ENCODE measurements at regions not wholly inside any gene's neighbourhood (a gene's known extent, or its start where the extent isn't known, plus 50 kb on each side); places are given as distances from the start of the nearest gene placed in this dataset.
"Not testable (repeated sequence)": the region's sequence is repeated elsewhere in the genome, so short reads cannot be mapped to it uniquely, and the experiment has no call there.

DNA sequence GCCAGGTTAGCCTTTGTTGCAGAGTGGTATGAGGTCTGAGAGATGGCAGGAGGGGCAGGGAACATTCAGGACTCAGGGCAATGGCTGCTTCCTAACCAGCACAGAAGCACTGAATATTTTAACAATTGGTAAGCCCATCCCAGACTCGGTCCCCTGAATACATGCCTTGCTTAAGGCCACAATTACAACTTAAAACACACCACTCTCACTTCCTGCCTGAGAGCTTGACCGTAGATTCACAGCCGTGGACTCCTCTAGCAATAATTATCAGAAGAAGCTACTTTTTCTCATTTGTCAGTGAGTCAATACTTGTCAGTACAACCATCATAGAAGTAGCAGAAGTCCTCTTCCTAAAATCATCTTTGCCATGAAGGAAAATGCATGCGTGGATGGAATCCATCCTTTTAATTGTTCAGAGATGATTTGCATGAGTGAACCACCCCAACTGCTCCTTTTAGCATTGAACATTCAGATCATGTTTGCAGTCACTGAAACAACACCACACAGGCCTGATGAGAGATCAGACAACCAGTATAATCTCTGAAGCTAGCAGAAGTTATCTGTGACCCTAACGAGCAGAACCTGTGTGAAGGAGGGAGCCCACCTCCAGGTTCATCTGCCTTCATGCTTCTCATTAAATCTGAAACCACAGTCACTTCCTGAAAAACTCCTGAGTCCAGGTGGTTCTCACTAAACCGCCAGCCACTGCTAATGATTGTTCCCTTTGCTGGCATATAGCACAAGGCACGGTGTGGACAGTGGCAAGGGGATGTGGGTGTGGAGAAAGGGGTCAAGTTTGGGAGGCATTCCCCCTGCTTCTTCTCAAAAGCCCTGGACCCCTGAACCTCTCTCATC lies 333.9 kb upstream of the CNR1 start:
- DNase-seq (ENCODE audit: low read depth in 3 of 3) = no peak

DNA sequence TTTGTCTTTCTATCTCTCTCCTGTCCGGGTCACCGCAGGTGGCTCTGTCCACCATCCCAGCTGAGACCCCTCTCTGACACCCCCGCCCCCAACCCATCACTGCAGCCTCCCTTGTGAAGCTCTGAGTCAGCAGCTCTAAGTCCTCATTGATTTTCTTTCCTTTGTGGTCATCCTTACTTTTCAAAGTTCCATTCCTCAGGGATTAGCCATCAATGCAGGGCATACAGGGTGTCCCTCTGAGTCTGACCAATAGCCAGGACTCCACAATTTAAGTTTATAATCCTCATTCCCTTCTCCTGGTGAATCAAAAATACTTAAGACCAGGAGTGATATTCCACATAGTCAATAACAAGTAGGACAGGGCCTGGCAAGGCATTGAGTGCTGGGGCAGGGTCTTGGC lies 333.3 kb upstream of the CNR1 start:
- no peak for DNase-seq (ENCODE audit: low read depth in 3 of 3)

DNA sequence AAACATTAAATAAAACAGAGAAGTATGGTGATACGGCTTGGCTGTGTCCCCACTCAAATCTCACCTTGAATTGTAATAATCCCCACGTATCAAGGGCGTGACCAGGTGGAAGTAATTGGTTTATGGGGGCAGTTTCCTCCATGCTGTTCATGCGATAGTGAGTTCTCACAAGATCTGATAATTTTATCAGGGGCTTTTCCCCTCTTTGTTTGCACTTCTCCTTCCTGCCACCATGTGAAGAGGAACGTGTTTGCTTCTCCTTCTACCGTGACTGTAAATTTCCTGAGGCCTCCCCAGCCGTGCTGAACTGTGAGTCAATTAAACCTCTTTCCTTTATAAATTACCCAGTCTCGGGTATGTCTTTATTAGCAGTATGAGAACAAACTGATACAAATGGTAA lies 331.3 kb upstream of the CNR1 start:
- DNase-seq (ENCODE audit: low read depth in 3 of 3) = not testable (repeated sequence)

DNA sequence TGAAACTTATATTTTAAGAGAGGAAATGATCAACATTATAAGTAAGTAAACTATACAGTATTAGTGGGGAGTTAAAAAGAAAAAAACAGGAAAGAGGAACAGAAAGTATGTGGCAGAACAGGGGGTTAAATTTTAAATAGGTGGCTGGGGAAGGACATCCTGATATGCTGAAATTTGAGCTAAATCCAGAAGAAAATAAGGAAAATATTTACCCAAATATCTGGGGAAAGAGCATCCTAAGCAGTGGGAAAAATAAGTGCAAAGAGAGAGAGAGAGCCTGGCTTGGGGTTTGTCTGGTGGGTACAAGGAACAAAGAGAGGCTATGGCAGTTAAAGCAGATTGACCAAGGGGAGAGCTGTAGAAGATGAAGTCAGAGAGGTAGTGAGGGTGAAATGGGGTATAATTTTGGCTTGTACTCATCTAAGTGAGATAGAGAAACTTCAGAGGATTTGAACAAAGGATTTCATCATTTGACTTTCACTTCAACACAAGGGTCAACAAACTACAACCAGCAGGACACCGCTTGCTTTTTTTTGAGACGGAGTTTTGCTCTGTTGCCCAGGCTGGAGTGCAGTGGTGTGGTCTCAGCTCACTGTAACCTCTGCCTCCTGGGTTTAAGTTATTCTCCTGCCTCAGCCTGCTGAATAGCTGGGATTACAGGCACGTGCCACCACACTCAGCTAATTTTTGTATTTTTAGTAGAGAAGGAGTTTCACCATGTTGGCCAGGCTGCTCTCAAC lies 328.4 kb upstream of the CNR1 start:
- DNase-seq (ENCODE audit: low read depth in 3 of 3) = no peak

DNA sequence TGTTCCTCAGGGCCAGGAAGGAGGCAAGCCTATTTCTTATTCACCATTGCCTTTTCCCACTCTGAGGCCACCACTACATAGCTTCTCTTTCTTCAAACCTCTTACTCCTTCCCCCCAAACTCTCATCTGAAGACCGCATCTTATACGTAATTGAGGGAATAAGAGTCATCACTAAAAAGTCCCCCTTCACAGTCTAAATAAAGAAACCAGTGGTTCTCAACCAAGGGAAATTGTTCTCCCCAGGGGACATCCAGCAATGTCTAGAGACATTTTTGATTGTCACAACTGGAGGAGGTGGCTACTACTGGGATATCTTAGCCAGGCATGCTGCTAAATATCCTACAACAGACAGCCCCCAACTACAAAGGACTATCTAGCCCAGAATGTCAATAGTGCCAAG lies 327.6 kb upstream of the CNR1 start:
- DNase-seq (ENCODE audit: low read depth in 3 of 3) = no peak

- DNase-seq (ENCODE audit: low read depth in 3 of 3) = no peak
Measured at GRCh38 chr6:88492824-88493223, 326.7 kb upstream of the CNR1 start.

DNA sequence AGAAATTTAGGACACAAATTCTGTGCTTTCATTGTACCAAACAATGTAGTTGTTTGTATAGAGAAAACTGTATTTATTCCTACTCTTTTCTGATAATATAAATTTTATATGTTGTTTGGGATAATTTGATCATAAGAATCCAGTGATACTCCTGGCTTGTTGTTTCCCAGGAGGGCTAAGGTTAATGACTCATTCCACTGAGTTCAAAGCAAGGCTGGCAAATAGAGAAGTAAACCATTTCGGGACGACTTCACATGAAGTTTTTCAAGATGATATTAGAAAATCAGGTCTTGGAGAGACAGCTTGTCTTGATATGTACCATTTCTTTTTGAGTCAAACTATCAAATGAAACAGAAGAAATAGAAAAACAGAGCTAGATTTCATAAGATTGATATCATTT lies 326.1 kb upstream of the CNR1 start:
- DNase-seq (ENCODE audit: low read depth in 3 of 3) = no peak

DNA sequence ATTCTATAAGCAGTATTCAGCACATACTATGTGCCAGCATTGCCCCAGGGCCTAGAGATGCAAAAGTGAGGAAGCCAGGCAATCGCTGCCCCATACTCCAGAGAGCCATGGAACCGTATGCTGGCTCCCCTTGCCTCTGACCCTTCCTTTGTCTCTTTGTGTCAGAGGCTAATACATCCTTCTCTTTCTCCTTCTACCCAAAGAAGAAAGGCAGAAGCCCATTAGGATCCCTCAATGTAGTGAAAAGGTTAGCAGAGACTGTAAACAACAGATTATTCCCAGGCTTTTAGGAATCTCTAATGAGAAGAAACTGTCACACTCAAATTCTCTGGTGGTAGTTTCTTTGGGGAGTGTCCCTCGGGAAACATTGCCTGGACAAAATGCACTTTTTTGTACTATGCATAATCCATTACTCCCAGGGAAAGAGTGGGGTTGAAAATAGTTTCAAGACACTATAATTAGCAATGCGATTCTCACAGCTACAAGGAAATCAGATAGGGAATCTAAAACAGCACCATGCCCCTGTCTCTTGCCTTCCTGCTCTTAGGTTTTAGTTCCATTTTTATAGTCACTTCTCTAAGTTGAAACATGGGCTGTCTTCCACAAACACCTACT lies 325.2 kb upstream of the CNR1 start:
- no peak for DNase-seq (ENCODE audit: low read depth in 3 of 3)

GRCh38 chr6:88490908-88491264 lies 324.7 kb upstream of the CNR1 start:
- DNase-seq (ENCODE audit: low read depth in 3 of 3) = no peak

- no peak for DNase-seq (ENCODE audit: low read depth in 3 of 3)
Measured at GRCh38 chr6:88490195-88490907, 324.2 kb upstream of the CNR1 start.

DNA sequence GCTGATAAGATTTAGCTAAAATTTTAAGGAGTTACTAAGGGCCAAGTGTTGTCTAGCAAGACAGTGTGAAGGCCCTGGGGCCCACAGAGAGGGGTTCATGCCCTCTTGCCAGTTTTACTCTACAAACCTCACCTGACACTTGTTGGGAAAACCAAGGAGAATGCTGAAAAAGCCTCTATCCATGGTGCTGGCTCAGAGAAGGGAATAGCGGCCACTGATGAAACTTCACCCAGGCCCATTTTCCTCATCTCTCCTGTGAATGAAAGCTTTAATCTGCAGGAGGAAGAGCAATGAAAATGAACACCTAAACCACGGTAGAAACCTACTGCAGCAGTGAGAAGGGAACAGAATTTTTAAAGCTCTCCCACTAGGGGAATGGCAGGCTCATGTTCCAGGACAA lies 317.3 kb upstream of the CNR1 start:
- no peak for DNase-seq (ENCODE audit: low read depth in 3 of 3)

GRCh38 chr6:88482465-88482864 lies 316.3 kb upstream of the CNR1 start:
- no peak for DNase-seq (ENCODE audit: low read depth in 3 of 3)

- DNase-seq (ENCODE audit: low read depth in 3 of 3) = no peak
Measured at GRCh38 chr6:88481519-88481918, 315.4 kb upstream of the CNR1 start.

DNA sequence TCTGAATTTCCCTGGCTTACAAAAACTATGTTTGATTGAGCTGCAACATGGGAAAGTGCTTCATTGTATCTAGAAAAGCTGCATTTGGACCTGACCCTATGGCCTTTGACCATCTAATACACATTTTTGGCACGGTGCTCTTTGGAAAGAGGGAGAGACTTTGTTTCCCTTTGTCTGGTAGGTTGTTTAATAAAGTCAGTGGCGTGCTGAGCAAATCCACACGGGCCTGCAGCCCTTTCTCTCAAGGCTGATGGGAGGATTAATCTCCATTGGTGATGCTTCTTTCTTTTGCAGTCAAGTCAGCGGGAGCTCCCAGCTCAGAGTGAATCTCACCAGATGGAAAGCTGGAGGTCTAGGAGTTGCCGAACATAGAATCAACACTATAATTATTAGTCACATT lies 314.7 kb upstream of the CNR1 start:
- no peak for DNase-seq (ENCODE audit: low read depth in 3 of 3)

GRCh38 chr6:88477413-88477812 lies 311.3 kb upstream of the CNR1 start:
- DNase-seq (ENCODE audit: low read depth in 3 of 3) = no peak

DNA sequence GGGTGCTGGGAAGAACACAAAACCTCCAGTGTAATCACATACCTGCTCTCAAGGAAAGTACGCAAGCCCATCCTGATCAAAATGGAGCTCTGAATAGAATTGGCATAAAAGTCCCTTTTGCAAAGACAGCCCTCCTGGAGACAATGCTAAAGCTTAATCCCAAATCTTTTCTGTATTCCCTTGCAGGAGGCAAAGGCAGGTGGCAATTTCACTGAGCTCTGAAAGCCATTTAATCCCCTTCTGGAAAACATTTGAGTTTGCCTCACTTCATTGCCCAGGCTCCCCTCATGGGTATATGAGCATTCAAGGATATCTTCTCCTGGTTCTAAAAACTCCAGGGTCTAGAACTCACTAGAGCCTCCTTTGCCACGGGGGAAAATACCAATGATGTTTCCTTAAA lies 310.2 kb upstream of the CNR1 start:
- no peak for DNase-seq (ENCODE audit: low read depth in 3 of 3)

DNA sequence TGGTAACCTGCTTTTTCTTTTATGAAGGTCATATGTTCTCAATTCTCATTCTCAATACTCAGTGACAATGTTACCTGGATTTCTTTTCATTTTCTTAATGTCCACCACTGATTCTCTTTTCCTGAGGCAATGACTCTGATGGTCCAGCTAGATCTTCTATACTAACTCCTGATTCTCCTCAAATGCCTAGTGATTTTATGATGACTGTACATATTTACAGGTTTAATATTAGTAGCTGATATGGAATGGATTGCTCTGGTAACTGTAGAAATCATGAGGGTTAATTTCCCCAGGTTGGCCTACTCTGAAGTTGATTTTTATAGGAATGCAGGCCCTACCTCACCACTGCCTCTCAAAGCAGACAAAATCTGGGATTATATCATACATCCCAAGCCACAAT lies 308.6 kb upstream of the CNR1 start:
- no peak for DNase-seq (ENCODE audit: low read depth in 3 of 3)

DNA sequence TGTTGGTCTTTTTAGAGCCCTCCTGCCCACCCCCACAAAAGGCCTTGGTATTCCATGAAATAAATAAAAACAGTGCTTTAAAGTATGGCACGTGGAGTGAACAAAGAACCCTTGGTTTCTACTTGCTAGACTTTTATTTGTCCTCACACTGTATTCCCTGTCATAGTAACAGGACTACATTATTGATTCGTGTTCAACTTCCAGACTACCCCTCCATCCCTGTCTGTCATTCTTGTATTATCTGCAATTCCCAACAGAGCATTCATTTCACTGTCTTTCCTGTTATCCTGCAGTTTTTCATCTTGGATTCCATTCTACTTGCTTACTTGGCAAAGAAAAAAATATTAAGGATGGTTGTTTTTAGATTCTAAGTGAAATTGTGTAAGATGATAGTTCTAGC lies 307.4 kb upstream of the CNR1 start:
- no peak for DNase-seq (ENCODE audit: low read depth in 3 of 3)

DNA sequence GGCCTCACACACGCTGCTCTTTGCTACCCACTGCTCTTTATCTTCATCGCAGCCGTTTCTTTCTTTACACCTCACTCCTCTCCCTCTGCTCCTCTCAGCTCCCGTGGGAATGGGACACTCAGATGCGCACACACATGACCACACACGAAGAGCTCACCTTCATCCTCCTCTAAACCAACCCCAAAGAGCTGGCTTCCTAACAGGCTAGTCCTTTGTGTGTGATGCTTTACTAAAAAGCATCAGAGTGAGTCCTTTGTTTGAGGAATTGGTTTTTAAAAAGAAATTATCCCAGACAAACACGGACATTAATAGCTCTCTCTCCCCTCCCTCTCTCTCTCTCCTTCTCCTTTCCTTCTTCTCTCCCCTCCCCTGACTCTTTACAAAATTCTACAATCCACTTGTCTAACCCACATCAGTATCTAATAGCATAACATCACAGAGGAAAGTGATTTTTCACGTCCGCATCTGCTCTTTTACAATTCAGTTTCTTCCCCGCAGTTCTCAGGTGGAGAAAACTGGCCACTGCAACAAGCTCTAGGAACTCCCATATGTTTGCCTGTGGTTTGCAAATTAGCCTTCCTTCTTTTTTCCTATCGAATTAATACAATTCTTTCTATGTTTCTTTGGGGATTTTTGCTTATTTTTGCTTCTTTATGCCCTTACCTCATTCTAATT lies 306.8 kb upstream of the CNR1 start:
- no peak for DNase-seq (ENCODE audit: low read depth in 3 of 3)

DNA sequence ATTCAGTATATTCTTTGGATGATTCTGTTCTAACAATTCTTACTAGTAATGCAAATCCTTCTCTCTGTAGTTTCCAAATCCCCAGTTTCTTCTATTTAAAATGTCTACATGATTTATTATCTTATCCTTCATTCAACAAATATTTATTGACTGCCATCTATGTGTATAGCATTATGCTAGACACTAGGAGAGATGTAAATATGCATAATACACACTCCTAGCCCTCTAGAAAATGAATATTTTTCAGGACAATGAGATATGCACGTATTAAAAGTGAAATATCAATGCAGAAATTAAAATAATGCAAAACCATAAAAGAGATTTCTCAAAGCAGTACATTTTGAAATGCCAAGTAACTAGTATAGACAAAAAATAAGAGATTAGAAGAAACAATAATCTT lies 293.5 kb upstream of the CNR1 start:
- DNase-seq (ENCODE audit: low read depth in 3 of 3) = no peak

- no peak for DNase-seq (ENCODE audit: low read depth in 3 of 3)
Measured at GRCh38 chr6:88459189-88459588, 293.0 kb upstream of the CNR1 start.

DNA sequence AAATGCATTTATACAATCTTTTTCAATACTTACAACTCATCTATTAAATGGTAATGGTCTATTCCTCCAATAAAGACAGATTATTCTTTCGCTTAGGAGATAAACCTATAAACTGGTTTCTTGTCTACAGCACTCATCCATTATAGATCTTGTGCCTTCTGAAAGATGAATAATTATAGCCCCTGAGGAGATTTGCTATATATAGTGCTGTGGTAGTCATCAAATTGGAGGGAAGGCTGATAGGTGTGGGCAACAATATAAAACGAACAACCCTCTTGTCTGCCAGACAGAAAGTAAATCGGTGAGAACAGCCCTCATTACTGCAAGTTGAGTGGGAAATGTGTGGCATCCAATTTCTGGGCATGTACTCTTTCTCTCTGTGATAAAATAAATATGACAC lies 292.5 kb upstream of the CNR1 start:
- DNase-seq (ENCODE audit: low read depth in 3 of 3) = no peak

Data from stimulated activated CD4-positive, alpha-beta T cell treated with anti-CD3 and anti-CD28 coated beads, TNF-alpha, amount 100 ng/mL, for 48 hours (primary cell).